ENCODE measurements at regions not wholly inside any gene's neighbourhood (a gene's known extent, or its start where the extent isn't known, plus 50 kb on each side); places are given as distances from the start of the nearest gene placed in this dataset.

- Histone ChIP-seq H3K36me3 (no peaks in the 10 kb centered on the region), H3K4me1 (no peaks in the 10 kb centered on the region), H3K27me3 (no peaks in the 10 kb centered on the region), H3K27ac (no peak overlapping the region), H3K9me3 (no peaks in the 10 kb centered on the region), H3K4me3 (no peak overlapping the region)
- no peak for DNase-seq (ENCODE audit: low spot score in 2 of 2)
- no peak for TF ChIP-seq POLR2A (IDR thresholded peaks at IDR 0.05)
- no peak for TF ChIP-seq CTCF (IDR thresholded peaks at IDR 0.05)
- no peak for TF ChIP-seq EP300 (IDR thresholded peaks at IDR 0.05)
- no peak for TF ChIP-seq POLR2AphosphoS5 (IDR thresholded peaks at IDR 0.05)
Observed at GRCh38 chrX:134101636-134102035, 116.2 kb upstream of the GPC3 start.

GRCh38 chrX:134115270-134115669, 121.7 kb upstream of the CCDC160 start:
- 81% methylated on average over 3 of the region's 3 CpGs for WGBS
- Histone ChIP-seq H3K27ac (no peak overlapping the region), H3K27me3 (no peaks in the 10 kb centered on the region), H3K4me3 (no peak overlapping the region), H3K9me3 (no peaks in the 10 kb centered on the region), H3K4me1 (no peaks in the 10 kb centered on the region), H3K36me3 (no peaks in the 10 kb centered on the region)
- no peak for DNase-seq (ENCODE audit: low spot score in 2 of 2)
- no peak for TF ChIP-seq POLR2AphosphoS5 (IDR thresholded peaks at IDR 0.05)
- TF ChIP-seq EP300 (IDR thresholded peaks at IDR 0.05), result no peak
- TF ChIP-seq CTCF (IDR thresholded peaks at IDR 0.05), result no peak
- TF ChIP-seq POLR2A (IDR thresholded peaks at IDR 0.05), result no peak

GRCh38 chrX:134137341-134137740, 99.6 kb upstream of the CCDC160 start:
- no peak for DNase-seq (ENCODE audit: low spot score in 2 of 2)
- H3K27me3 ChIP-seq, result no peaks in the 10 kb centered on the region
- H3K9me3 ChIP-seq, result no peaks in the 10 kb centered on the region
- no peaks in the 10 kb centered on the region for H3K36me3 ChIP-seq
- no peak overlapping the region for H3K27ac ChIP-seq
- TF ChIP-seq EP300 (IDR thresholded peaks at IDR 0.05) (no peak), POLR2AphosphoS5 (IDR thresholded peaks at IDR 0.05) (no peak), POLR2A (IDR thresholded peaks at IDR 0.05) (no peak), CTCF (IDR thresholded peaks at IDR 0.05) (no peak)
- no peak overlapping the region for H3K4me3 ChIP-seq
- WGBS, result 43% methylated on average over 1 of the region's 1 CpG
- H3K4me1 ChIP-seq, result no peaks in the 10 kb centered on the region

- WGBS, result 54% methylated on average over 3 of the region's 3 CpGs
- H3K36me3 ChIP-seq, result no peaks in the 10 kb centered on the region
- no peak for DNase-seq (ENCODE audit: low spot score in 2 of 2)
- no peaks in the 10 kb centered on the region for H3K9me3 ChIP-seq
- no peak overlapping the region for H3K4me3 ChIP-seq
- TF ChIP-seq EP300 (IDR thresholded peaks at IDR 0.05), result no peak
- TF ChIP-seq POLR2A (IDR thresholded peaks at IDR 0.05), result no peak
- TF ChIP-seq POLR2AphosphoS5 (IDR thresholded peaks at IDR 0.05), result no peak
- no peak for TF ChIP-seq CTCF (IDR thresholded peaks at IDR 0.05)
- H3K4me1 ChIP-seq, result no peaks in the 10 kb centered on the region
- H3K27ac ChIP-seq, result no peak overlapping the region
- H3K27me3 ChIP-seq, result no peaks in the 10 kb centered on the region
Observed at GRCh38 chrX:134139090-134139489, 97.9 kb upstream of the CCDC160 start.

- TF ChIP-seq CTCF (IDR thresholded peaks at IDR 0.05) (no peak), POLR2A (IDR thresholded peaks at IDR 0.05) (no peak), EP300 (IDR thresholded peaks at IDR 0.05) (no peak), POLR2AphosphoS5 (IDR thresholded peaks at IDR 0.05) (no peak)
- Histone ChIP-seq H3K4me3 (no peak overlapping the region), H3K27ac (no peak overlapping the region), H3K4me1 (peaks cover 3% of the 10 kb centered on the region), H3K9me3 (no peaks in the 10 kb centered on the region), H3K27me3 (no peaks in the 10 kb centered on the region), H3K36me3 (no peaks in the 10 kb centered on the region)
- DNase-seq (ENCODE audit: low spot score in 2 of 2), result no peak
- 43% methylated on average over 1 of the region's 1 CpG for WGBS
Observed at GRCh38 chrX:134144231-134144630, 92.8 kb upstream of the CCDC160 start.
